ENCODE measurements at regions not wholly inside any gene's neighbourhood (a gene's known extent, or its start where the extent isn't known, plus 50 kb on each side); places are given as distances from the start of the nearest gene placed in this dataset.

GRCh38 chr5:67793418-67793817 is 422.1 kb upstream of the PIK3R1 start (continued):
- no peak for TF ChIP-seq IKZF2 (IDR thresholded peaks at IDR 0.05)
- no peak for TF ChIP-seq MYB (IDR thresholded peaks at IDR 0.05; ENCODE audit: borderline replicate concordance, low read depth, low read length)
- TF ChIP-seq SIN3A (IDR thresholded peaks at IDR 0.05; ENCODE audit: low read depth, low read length): no peak
- no peak for TF ChIP-seq ZNF217 (IDR thresholded peaks at IDR 0.05)
- no peak for TF ChIP-seq SPI1 (IDR thresholded peaks at IDR 0.05; ENCODE audit: borderline replicate concordance, insufficient read depth, low read depth, low read length)
- no peak for TF ChIP-seq ZNF384 (IDR thresholded peaks at IDR 0.05; ENCODE audit: borderline replicate concordance, low read depth, low read length)
- TF ChIP-seq WRNIP1 (IDR thresholded peaks at IDR 0.05; ENCODE audit: borderline replicate concordance, low read depth, low read length): no peak
- TF ChIP-seq LARP7 (IDR thresholded peaks at IDR 0.05): no peak
- TF ChIP-seq NKRF (conservative IDR thresholded peaks at IDR 0.05): no peak

GRCh38 chr5:67792891-67793290 is 422.7 kb upstream of the PIK3R1 start:
- no peak for DNase-seq (ENCODE audit: low read depth, low spot score)
- Histone ChIP-seq H3K27me3 (replicated peaks in 1 of 2; ENCODE audit: control insufficient read depth in 2 of 2, insufficient read depth in 2 of 2, low read length in 1 of 2) (no peaks in the 10 kb centered on the region), H3K9me3 (replicated peaks; ENCODE audit: control insufficient read depth, insufficient read depth, low read length) (no peaks in the 10 kb centered on the region), H3K4me1 (ENCODE audit: control insufficient read depth, insufficient read depth, low read length) (no peaks in the 10 kb centered on the region), H4K20me1 (ENCODE audit: control insufficient read depth, insufficient read depth) (no peaks in the 10 kb centered on the region), H3K4me2 (ENCODE audit: control insufficient read depth, insufficient read depth) (no peak overlapping the region), H2AFZ (ENCODE audit: control insufficient read depth, low read depth, low read length) (no peak overlapping the region), H3K27ac (ENCODE audit: control insufficient read depth, insufficient read depth) (no peak overlapping the region), H3K36me3 (ENCODE audit: control insufficient read depth in 2 of 2, insufficient read depth in 2 of 2, low read length in 1 of 2) (no peaks in the 10 kb centered on the region), H3K79me2 (ENCODE audit: control insufficient read depth, insufficient read depth, low read length) (no peaks in the 10 kb centered on the region), H3K9ac (ENCODE audit: control insufficient read depth, insufficient read depth, low read length) (no peak overlapping the region), H3K4me3 (no peak overlapping the region)
- no TSS peak for BruUV-seq (replicated peaks)
- no peak for ATAC-seq
- ChIA-PET POLR2A (no interaction called here), RAD21 (ENCODE audit: unreplicated experiment) (no interaction called here), SMC1A (ENCODE audit: uncharacterized antibody, unreplicated experiment) (interaction anchor here (1.5 kb wide), 1 partner anchor 64 kb away, joined by 3 read pairs; no protein-coding TSS in a partner anchor), CTCF (no interaction called here)
- intact Hi-C loops (cut with micrococcal nuclease; ENCODE audit: unreplicated experiment): no loop called here
- no peak for FAIRE-seq
- 5% methylated on average over 3 of the region's 3 CpGs for WGBS (ENCODE audit: insufficient coverage, insufficient replicate concordance, low lambda C conversion rate, missing lambda C conversion rate)
- in situ Hi-C loops (cut with MboI): no loop called here
- TF ChIP-seq GABPA (IDR thresholded peaks at IDR 0.05; ENCODE audit: low read depth) (no peak), ZNF24 (IDR thresholded peaks at IDR 0.05) (no peak), TARDBP (IDR thresholded peaks at IDR 0.05; ENCODE audit: borderline replicate concordance) (no peak), CHD1 (IDR thresholded peaks at IDR 0.05; ENCODE audit: low read depth, low read length) (no peak), ZBTB40 (IDR thresholded peaks at IDR 0.05; ENCODE audit: borderline replicate concordance) (no peak), CBFB (IDR thresholded peaks at IDR 0.05; ENCODE audit: low read depth) (no peak), LARP7 (IDR thresholded peaks at IDR 0.05) (no peak), SIX5 (IDR thresholded peaks at IDR 0.05; ENCODE audit: low read depth, low read length, severe bottlenecking) (no peak), SP1 (IDR thresholded peaks at IDR 0.05; ENCODE audit: low read depth, low read length) (no peak), JUND (IDR thresholded peaks at IDR 0.05; ENCODE audit: low read depth, low read length) (no peak)
